ENCODE measurements at regions not wholly inside any gene's neighbourhood (a gene's known extent, or its start where the extent isn't known, plus 50 kb on each side); places are given as distances from the start of the nearest gene placed in this dataset.

GRCh38 chr3:164687211-164687610 lies 391.1 kb downstream of the SI start:
- no peak for TF ChIP-seq CTCF (IDR thresholded peaks at IDR 0.05; ENCODE audit: control insufficient read depth, insufficient read depth, low read depth, low read length, missing control alignments)
- no peak for DNase-seq (ENCODE audit: low read depth)
- no peak overlapping the region for H3K4me3 ChIP-seq (ENCODE audit: control insufficient read depth, low read depth, low read length)

- H3K4me3 ChIP-seq (ENCODE audit: control insufficient read depth, low read depth, low read length), result no peak overlapping the region
- no peak for TF ChIP-seq CTCF (IDR thresholded peaks at IDR 0.05; ENCODE audit: control insufficient read depth, insufficient read depth, low read depth, low read length, missing control alignments)
- no peak for DNase-seq (ENCODE audit: low read depth)
Observed at GRCh38 chr3:164683489-164683888, 394.8 kb downstream of the SI start.

GRCh38 chr3:164679245-164679644 lies 399.1 kb downstream of the SI start:
- no peak for DNase-seq (ENCODE audit: low read depth)
- no peak for TF ChIP-seq CTCF (IDR thresholded peaks at IDR 0.05; ENCODE audit: control insufficient read depth, insufficient read depth, low read depth, low read length, missing control alignments)

GRCh38 chr3:164677317-164677716 lies 401.0 kb downstream of the SI start:
- no peak for TF ChIP-seq CTCF (IDR thresholded peaks at IDR 0.05; ENCODE audit: control insufficient read depth, insufficient read depth, low read depth, low read length, missing control alignments)
- no peak for DNase-seq (ENCODE audit: low read depth)
- no peak overlapping the region for H3K4me3 ChIP-seq (ENCODE audit: control insufficient read depth, low read depth, low read length)

More at GRCh38 chr3:164679245-164679644, 399.1 kb downstream of the SI start:
- no peak overlapping the region for H3K4me3 ChIP-seq (ENCODE audit: control insufficient read depth, low read depth, low read length)

- TF ChIP-seq CTCF (IDR thresholded peaks at IDR 0.05; ENCODE audit: control insufficient read depth, insufficient read depth, low read depth, low read length, missing control alignments), result no peak
- H3K4me3 ChIP-seq (ENCODE audit: control insufficient read depth, low read depth, low read length), result no peak overlapping the region
- no peak for DNase-seq (ENCODE audit: low read depth)
Observed at GRCh38 chr3:164673738-164674137, 404.6 kb downstream of the SI start.

GRCh38 chr3:164658125-164658524 lies 420.2 kb downstream of the SI start:
- H3K4me3 ChIP-seq (ENCODE audit: control insufficient read depth, low read depth, low read length), result no peak overlapping the region

More at GRCh38 chr3:164658125-164658524, 420.2 kb downstream of the SI start:
- no peak for DNase-seq (ENCODE audit: low read depth)
- no peak for TF ChIP-seq CTCF (IDR thresholded peaks at IDR 0.05; ENCODE audit: control insufficient read depth, insufficient read depth, low read depth, low read length, missing control alignments)
